WI38 (cell line): ENCODE measurements at regions not wholly inside any gene's neighbourhood (a gene's known extent, or its start where the extent isn't known, plus 50 kb on each side); places are given as distances from the start of the nearest gene placed in this dataset.

ENCODE experiments used
- H3K4me3 ChIP-seq: 2 replicates; pipeline ENCODE4 v1.5.1; 2011; ENCODE audit warnings: low read depth, mild to moderate bottlenecking, control low read depth, low read length
- TF ChIP-seq, protein P1 (sequence below): IDR thresholded peaks from 2 replicates; pipeline ENCODE4 v1.5.1; 2012; ENCODE audit warnings: low read depth, mild to moderate bottlenecking, control low read depth, low read length

DNA sequence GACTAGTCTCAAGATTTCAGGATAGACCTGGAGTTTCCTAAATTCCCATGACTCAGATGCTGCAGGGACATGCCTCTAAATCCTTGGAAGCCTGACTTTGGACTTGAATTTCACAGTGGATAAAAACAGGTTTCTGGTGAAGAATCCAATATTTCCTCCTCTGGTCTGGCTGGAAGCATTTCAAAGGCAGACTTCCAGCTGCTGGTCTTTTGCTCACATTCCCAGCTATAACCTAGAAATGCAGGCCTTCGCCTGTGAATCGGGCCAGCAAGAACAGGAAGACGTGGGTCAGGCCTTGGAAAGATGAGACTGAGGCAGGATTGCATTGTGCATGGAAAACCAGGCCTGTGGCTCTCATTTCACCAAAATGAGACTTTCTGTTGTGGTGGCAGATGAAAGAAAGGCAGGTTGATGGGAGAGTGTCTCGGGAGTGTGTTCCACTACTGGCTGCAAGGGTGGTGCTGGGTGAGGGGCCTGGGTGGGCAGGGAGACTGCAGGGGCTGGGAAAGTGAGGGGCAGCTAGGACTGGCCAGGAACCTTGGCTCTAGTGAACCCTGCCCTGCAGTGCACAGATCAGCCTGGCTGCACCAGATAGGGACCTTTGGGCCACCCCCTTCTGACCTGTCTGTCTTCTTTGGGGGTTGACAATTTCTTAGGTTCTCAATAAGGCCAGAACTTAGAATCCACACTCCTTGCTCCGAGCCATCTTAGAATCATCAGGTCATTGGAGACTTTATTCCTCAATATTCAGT, 488.8 kb upstream of the MKI67 start:
- TF ChIP-seq, protein P1, sequence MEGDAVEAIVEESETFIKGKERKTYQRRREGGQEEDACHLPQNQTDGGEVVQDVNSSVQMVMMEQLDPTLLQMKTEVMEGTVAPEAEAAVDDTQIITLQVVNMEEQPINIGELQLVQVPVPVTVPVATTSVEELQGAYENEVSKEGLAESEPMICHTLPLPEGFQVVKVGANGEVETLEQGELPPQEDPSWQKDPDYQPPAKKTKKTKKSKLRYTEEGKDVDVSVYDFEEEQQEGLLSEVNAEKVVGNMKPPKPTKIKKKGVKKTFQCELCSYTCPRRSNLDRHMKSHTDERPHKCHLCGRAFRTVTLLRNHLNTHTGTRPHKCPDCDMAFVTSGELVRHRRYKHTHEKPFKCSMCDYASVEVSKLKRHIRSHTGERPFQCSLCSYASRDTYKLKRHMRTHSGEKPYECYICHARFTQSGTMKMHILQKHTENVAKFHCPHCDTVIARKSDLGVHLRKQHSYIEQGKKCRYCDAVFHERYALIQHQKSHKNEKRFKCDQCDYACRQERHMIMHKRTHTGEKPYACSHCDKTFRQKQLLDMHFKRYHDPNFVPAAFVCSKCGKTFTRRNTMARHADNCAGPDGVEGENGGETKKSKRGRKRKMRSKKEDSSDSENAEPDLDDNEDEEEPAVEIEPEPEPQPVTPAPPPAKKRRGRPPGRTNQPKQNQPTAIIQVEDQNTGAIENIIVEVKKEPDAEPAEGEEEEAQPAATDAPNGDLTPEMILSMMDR = no peak
- H3K4me3 ChIP-seq = no peak overlapping the region

DNA sequence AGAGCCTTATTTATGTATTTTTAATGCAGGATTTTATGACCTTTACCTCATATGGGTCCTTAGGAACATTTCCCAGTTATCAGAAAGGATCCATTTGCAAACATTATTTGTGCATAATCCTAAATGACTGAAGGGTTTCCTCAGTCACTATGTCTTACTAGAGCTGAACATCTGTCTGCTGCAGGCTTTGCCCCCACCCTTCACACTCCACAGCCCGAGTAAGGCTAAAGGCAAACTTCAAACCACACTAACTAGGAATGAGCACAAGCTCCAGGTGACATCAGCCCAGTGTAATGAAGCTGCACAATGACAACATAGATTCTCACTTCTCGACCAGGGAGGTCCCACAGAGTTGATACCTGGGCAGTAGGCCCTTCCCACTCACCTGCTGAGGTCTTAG, 491.3 kb upstream of the MKI67 start:
- H3K4me3 ChIP-seq = no peak overlapping the region
- TF ChIP-seq, protein P1 = no peak

DNA sequence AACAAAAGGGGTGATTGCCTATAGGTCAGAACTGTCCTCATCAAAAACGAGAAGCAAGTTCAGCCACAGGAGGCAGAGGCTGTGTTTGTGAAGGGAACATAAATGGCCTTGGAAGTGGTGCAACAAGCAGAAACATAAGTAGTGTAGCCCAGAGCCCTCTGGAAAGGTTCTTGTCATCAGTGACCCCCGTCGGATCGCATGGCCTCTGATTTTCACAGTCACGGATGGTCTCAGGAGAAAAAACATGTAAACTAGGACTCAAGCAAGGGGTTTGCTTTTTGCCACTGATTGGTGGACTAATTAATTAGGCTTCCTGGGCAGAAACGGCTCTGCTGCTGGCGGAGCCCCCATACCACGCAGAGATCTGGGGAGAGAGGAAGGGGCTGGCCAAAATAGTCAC, 496.5 kb upstream of the MKI67 start:
- TF ChIP-seq, protein P1 = no peak

DNA sequence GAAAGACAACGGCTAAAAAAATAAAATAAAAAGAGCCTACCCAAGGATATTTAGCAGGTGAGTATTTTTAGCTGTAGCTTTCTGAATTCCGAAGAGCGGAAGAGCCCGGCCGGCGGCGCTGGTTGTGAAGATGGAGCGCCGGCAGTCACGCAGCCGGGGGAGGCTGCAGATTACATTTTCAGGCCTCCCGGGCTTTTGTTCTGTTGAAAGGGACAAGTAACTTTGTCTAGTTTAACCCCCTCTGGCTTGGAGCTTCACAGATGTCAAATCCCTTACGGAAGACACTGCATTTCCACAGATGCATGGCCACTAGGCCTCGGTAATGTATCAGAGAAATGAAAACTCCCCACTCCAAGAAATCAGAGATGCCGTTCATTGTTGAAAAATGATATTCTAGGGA, 497.6 kb upstream of the MKI67 start:
- TF ChIP-seq, protein P1 = no peak
- no peak overlapping the region for H3K4me3 ChIP-seq

More for the DNA sequence above, 496.5 kb upstream of the MKI67 start:
- no peak overlapping the region for H3K4me3 ChIP-seq

DNA sequence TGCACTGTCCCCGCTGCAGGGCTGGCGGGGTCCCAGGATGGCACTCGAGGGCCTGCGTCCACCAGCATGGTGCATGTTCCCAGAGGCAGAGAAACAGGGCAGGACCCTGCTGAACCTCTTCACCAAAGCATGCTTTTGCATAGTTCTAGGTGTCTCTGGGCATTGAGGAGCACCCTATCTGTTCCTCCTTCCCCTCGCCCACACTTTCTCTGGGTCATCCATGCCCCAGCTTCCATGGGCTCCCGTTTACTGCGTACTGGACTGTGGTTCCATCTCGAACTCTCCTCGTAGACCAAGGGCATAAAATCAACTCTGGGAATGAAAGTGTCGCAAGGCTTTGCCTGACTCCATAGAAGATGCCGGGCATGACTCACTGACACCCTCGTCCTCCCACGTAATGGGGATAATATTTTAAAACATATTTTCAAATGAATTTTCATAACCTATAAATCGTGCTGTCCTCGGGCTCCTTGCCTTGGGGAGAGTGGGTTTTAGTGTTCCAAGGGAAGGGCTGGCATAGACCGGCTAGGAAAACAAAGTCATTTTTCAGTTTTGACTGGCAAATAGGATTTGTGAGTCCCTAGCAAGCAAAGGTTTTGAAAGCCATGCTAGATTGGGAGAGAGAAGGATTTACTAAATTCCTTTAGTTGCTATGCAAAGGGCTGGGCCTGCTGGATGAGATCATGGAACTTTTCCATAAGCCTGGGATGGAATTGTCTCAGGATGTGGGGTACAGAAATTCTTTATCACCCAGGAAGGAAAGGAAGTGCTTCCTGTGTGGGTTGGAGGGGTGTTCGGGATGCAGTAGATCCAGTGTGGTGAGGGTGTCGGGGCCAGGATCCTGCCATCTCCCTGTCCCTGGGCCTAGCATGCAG, 498.7 kb upstream of the MKI67 start:
- H3K4me3 ChIP-seq = no peak overlapping the region
- TF ChIP-seq, protein P1 = no peak

DNA sequence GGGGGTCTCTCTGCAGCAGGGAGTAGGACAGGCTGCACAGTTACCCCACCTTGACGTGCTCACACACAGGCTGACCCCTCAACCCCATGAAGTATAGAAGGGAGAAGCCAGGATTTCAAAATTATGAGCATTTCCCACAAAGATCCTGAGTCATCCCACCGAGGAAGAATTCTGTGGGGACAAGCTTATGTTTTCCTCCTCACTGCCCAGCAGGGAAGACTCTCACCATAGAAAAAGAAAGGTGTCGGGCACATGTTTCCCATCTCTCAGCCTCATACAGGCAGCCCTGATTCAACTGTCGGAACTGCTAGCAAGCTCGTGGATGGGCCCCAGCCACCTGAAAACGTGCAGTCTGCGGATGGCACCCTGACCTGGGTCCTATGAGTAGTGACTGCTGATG, 499.7 kb upstream of the MKI67 start:
- TF ChIP-seq, protein P1 = no peak
- H3K4me3 ChIP-seq = no peak overlapping the region
